ENCODE measurements at regions not wholly inside any gene's neighbourhood (a gene's known extent, or its start where the extent isn't known, plus 50 kb on each side); places are given as distances from the start of the nearest gene placed in this dataset.

- TF ChIP-seq NR2C1 (IDR thresholded peaks at IDR 0.05), result no peak
Measured at GRCh38 chr11:110032957-110033570, 60.1 kb upstream of the ZC3H12C start (continued).

- 51% methylated on average over 4 of the region's 4 CpGs for WGBS (ENCODE audit: insufficient coverage, insufficient replicate concordance, low lambda C conversion rate, missing lambda C conversion rate)
- BruUV-seq (replicated peaks), result no TSS peak
Measured at GRCh38 chr11:110034806-110035205, 58.4 kb upstream of the ZC3H12C start.

More at GRCh38 chr11:110034806-110035205, 58.4 kb upstream of the ZC3H12C start:
- H3K9me3 ChIP-seq (replicated peaks; ENCODE audit: control insufficient read depth, insufficient read depth, low read length), result peaks cover 4% of the 10 kb centered on the region
- intact Hi-C loops (cut with micrococcal nuclease; ENCODE audit: unreplicated experiment) (no loop called here), in situ Hi-C loops (cut with MboI) (no loop called here)
- H3K4me3 ChIP-seq, result no peak overlapping the region
- H3K4me1 ChIP-seq (ENCODE audit: control insufficient read depth, insufficient read depth, low read length), result no peaks in the 10 kb centered on the region
- H3K79me2 ChIP-seq (ENCODE audit: control insufficient read depth, insufficient read depth, low read length), result no peaks in the 10 kb centered on the region
- RAD21 ChIA-PET (ENCODE audit: unreplicated experiment), result interaction anchor here (0.9 to 1.1 kb wide), 2 partner anchors 8 to 81 kb away, joined by 3 read pairs; no protein-coding TSS in a partner anchor
- H3K27me3 ChIP-seq (replicated peaks in 1 of 2; ENCODE audit: control insufficient read depth in 2 of 2, insufficient read depth in 2 of 2, low read length in 1 of 2), result no peaks in the 10 kb centered on the region
- no peaks in the 10 kb centered on the region for H4K20me1 ChIP-seq (ENCODE audit: control insufficient read depth, insufficient read depth)
- H3K9ac ChIP-seq (ENCODE audit: control insufficient read depth, insufficient read depth, low read length), result no peak overlapping the region
- H3K27ac ChIP-seq (ENCODE audit: control insufficient read depth, insufficient read depth), result no peak overlapping the region
- no peak overlapping the region for H2AFZ ChIP-seq (ENCODE audit: control insufficient read depth, low read depth, low read length)
- no peak overlapping the region for H3K4me2 ChIP-seq (ENCODE audit: control insufficient read depth, insufficient read depth)
- SMC1A ChIA-PET (ENCODE audit: uncharacterized antibody, unreplicated experiment), result interaction anchor here (1.0 to 1.3 kb wide), 3 partner anchors 11 to 60 kb away, joined by 3 to 4 read pairs (median 4); no protein-coding TSS in a partner anchor
- CTCF ChIA-PET, result interaction anchor here (1.2 kb wide), 1 partner anchor 47 kb away, joined by 3 read pairs; no protein-coding TSS in a partner anchor
- DNase-seq (ENCODE audit: low read depth, low spot score) (no peak), ATAC-seq (no peak), FAIRE-seq (no peak)
- no peaks in the 10 kb centered on the region for H3K36me3 ChIP-seq (ENCODE audit: control insufficient read depth in 2 of 2, insufficient read depth in 2 of 2, low read length in 1 of 2)
- POLR2A ChIA-PET, result interaction anchor here (0.9 kb wide), 1 partner anchor 29 kb away, joined by 4 read pairs; no protein-coding TSS in a partner anchor
- no peak for TF ChIP-seq E2F8 (IDR thresholded peaks at IDR 0.05; ENCODE audit: low read depth, partially characterized antibody)
- TF ChIP-seq YBX1 (IDR thresholded peaks at IDR 0.05), result no peak
- no peak for TF ChIP-seq FOXM1 (IDR thresholded peaks at IDR 0.05; ENCODE audit: low read depth, low read length)
- no peak for TF ChIP-seq E2F4 (IDR thresholded peaks at IDR 0.05; ENCODE audit: low read depth, low read length)
- no peak for TF ChIP-seq RAD51 (IDR thresholded peaks at IDR 0.05)
- no peak for TF ChIP-seq JUNB (IDR thresholded peaks at IDR 0.05)
- no peak for TF ChIP-seq MYB (IDR thresholded peaks at IDR 0.05; ENCODE audit: borderline replicate concordance, low read depth, low read length)
